ENCODE measurements at regions not wholly inside any gene's neighbourhood (a gene's known extent, or its start where the extent isn't known, plus 50 kb on each side); places are given as distances from the start of the nearest gene placed in this dataset.

DNA sequence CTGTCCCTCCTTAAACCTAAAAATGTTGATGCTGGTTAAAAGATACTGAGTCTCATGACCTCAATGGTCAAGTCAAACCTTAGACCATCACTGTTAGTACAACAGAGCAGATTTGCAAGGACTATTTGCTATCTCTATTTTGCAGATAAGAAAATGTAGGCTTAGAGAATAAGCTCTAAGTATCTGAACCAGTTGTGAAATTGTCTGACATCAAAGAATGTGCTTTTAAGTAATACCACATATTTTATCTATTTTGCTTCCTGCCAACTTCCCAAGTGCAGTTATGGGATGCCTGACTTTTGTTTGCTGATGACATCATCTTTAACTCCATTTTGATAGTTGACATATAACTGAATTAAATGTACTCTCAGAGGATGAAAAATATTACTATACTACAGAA lies 83.6 kb upstream of the TMEM106B start:
- no peak for DNase-seq (ENCODE audit: low read depth in 3 of 3)

DNA sequence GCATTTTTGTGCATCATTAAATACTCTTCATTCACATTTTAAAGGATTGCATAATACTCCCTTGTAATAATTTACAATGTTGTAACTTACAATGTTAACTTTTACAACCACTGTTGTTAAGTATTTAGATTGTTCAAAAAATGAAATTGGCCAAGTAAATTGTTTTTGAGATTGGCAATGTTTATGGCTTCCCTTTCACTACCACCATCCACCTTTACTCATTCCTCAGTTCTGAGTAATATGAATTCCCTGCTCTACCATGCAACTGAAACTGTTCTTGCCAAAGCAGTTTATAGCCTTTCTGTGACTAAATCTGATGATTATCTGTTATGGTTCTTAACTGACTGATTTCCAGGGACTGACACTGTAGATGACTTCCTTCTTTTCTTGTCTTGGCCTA lies 80.5 kb upstream of the TMEM106B start:
- DNase-seq (ENCODE audit: low read depth in 3 of 3) = no peak

DNA sequence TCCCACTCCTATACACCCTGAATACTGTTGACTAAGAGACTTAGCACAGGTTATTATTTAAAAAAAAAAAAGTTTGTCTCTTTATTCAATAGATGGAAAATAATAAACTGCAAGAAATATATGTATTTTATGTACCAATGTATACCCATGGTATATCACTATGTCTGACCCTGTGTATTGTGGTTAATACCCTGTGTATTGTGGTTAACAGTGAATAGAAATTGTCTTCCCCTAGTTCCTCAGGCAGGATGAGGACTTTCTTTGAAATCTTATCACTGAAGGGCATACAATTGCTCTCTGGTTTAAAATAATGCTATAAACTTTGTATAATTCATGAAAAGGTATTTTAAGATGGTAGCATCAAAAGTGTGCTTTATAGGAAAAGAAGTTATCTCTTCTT lies 80.0 kb upstream of the TMEM106B start:
- no peak for DNase-seq (ENCODE audit: low read depth in 3 of 3)

- DNase-seq (ENCODE audit: low read depth in 3 of 3) = no peak
Measured at GRCh38 chr7:12133865-12134264, 77.2 kb upstream of the TMEM106B start.

DNA sequence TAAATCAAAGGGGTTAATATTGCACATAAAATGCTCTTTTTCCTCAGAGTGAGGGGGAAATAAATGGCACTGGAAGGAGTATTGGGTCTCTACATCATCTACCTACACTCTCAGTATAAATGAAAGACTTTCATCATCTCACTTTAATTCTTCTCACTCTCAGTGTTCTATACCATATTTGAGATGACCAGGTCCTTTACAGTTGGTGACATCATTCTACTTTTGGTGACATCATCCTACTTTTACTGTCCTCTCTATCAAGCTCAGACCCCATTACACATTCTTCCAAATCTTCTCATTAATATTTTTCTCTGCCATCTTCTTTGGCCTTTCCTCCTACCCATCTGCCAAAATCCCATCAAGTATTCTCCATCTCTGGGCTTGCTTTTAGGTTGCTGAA lies 74.6 kb upstream of the TMEM106B start:
- no peak for DNase-seq (ENCODE audit: low read depth in 3 of 3)

DNA sequence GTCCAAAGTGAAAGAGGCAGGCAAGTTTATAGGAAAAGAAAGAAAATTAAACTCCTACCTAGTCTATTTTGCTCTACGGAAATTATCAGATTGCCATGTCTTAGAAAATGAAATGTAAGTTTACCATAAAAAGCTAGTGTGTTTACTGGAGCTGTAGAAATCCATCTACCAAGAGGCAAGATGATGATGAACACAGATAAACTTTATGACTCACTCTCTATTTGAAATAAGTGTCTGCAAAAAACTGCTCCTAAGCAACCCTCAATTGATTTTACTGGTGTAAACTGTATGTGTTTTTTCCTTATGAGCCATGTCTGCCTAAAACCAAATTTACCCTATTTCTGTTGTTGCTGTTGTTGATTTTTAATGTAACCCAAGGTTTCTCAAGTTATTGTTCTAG lies 73.8 kb upstream of the TMEM106B start:
- DNase-seq (ENCODE audit: low read depth in 3 of 3) = no peak

- no peak for DNase-seq (ENCODE audit: low read depth in 3 of 3)
Measured at GRCh38 chr7:12138421-12138820, 72.7 kb upstream of the TMEM106B start.

GRCh38 chr7:12139416-12139815 lies 71.7 kb upstream of the TMEM106B start:
- DNase-seq (ENCODE audit: low read depth in 3 of 3) = no peak

- DNase-seq (ENCODE audit: low read depth in 3 of 3) = no peak
Measured at GRCh38 chr7:12146813-12147212, 64.3 kb upstream of the TMEM106B start.

DNA sequence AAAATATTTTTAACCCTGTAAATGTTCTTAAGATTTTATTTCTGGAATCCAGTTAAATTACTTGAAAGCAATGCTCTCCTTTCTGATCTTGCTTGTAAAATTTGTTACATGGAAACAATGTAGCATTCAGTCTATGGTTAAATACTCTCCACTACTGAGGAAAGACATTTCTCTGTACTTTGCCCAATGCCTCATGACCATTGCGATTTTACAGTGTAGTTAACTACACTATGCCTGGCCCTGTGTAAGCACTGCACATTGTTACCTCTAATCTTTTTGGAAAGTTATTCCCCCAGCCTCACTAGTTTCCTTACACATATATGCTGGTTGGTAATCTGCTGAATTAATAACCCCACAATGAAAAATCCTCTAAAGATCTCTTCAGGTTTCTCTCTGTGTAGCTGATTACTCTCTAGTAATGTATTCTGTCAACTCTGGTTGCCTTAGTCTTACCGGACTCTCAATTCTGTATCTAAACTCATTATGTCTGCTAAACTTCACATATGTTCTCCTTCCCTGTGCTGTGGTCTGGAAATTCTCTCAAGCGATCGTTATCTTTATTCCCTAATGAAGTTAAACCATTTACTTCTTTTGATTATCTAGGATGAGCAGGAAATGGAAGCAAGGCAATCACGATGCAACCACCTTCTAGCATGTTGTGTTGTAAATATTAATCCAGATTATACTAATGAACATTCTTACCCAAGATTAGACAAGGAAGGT lies 58.7 kb upstream of the TMEM106B start:
- no peak for DNase-seq (ENCODE audit: low read depth in 3 of 3)

- no peak for DNase-seq (ENCODE audit: low read depth in 3 of 3)
Measured at GRCh38 chr7:12154119-12154518, 57.0 kb upstream of the TMEM106B start.

DNA sequence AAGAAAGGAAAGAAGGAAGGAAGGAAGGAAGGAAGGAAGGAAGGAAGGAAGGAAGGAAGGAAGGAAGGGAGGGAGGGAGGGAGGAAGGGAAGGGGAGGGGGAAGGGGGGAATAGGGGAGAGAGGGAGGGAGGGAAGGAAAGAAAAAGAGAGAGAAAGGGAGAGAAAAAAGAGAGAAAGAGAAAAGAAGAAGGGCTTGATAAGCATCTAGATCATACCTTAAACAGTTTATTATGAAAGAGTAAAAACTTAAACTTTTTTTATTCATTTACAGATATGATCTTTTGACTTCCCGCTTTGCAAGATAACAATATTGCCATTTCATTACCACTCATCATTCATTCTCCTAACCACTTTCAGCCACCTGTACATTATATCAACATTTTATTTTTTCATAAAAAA lies 53.6 kb upstream of the TMEM106B start:
- DNase-seq (ENCODE audit: low read depth in 3 of 3) = no peak

DNA sequence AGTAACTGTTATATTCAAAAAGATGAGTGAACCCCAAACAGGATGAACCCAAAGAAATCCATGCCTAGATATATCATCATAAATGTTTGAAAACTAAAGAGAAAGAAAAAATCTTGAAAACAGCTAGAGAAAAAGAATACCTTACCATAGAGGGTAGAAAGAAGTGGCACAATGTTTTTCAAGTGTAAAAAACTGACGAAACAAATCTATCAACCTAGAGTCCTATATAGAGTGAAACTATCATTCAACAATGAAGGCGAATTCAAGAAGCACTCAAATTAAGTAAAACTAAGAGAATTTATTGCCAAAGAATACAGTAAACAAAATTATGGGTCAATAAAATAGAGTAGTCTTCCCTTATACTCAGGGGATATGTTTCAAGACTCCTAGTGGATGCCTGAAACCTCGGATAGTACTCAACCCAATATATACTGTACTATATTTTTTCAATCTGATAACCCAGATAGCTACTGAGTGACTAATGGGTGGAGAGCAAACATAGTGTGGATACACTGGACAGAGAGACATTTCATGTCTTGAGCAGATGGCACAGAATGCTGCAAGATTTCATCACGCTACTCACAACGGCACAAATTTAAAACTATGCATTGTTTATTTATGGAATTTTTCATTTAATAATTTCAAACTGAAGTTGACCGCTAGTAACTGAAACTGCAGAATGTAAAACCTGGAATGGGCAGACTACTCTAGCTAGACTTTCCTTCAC lies 52.6 kb upstream of the TMEM106B start:
- no peak for DNase-seq (ENCODE audit: low read depth in 3 of 3)

DNA sequence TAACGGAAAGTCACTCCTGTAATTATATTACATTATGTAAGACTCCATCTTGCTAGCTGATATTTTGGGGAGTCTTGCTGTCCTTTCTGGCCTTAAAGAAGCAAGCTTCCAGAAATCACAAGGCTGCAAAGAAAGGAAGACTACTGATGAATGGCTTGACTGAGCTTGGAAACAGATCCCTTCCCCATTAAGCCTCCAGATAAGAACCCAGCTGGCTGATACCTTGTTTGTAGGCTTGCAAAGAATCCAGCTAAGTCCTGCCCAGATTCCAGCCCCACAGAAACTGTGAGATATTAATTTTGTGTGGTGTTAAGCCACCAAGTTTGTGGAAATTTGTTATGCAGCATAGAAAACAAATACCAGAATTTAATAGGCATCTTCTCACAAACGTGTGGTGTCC lies 49.9 kb upstream of the TMEM106B start:
- no peak for DNase-seq (ENCODE audit: low read depth in 3 of 3)

Data from stimulated activated CD4-positive, alpha-beta T cell treated with anti-CD3 and anti-CD28 coated beads, TNF-alpha, amount 100 ng/mL, for 48 hours (primary cell).